HG03025 (cell line): ENCODE measurements at regions not wholly inside any gene's neighbourhood (a gene's known extent, or its start where the extent isn't known, plus 50 kb on each side); places are given as distances from the start of the nearest gene placed in this dataset.
"Not testable (repeated sequence)": the region's sequence is repeated elsewhere in the genome, so short reads cannot be mapped to it uniquely, and the experiment has no call there.

ENCODE experiments used
- ATAC-seq: cut with Tn5 transposase; IDR thresholded peaks from one replicate; pipeline ENCODE4 v1.9.1; 2021; ENCODE audit warnings: mild to moderate bottlenecking, moderate library complexity; ENCODE audit not compliant: unreplicated experiment, low FRiP score

DNA sequence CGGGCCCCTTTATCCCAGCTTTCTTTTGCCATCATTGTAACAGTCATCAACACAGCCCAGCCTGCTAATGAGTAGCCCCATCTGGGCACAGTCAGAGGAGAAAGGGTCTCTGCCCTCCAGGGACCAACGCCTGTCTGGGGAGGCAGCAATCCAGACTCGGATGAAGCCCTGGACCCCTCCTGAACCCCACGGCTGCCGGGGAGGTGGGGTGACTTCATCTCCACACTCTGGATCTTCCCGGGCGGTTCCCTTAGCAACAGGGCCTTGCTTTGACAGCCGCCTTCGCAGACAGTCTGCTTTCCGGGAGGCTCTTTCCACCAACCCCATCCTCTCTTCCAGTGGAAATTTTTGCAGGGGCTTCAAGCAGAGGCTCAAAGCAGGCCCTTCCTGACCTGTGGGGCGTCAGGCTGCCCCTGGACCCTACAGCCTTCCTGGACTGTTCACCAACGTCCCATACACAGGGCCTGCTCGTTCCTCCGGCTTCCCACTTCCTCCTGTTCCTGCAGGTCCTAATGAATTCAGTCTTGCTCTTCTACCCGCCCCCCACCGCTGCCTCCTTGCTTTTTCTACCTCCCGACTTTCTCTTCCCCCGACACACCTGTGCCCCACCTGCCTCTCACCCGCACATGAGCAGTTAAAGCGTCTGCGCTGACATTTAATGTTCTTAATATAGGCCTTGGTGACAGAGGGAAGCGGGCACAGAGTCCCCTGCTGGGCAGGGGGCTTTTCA, 161.7 kb upstream of the MVB12B start:
- ATAC-seq, result no peak

DNA sequence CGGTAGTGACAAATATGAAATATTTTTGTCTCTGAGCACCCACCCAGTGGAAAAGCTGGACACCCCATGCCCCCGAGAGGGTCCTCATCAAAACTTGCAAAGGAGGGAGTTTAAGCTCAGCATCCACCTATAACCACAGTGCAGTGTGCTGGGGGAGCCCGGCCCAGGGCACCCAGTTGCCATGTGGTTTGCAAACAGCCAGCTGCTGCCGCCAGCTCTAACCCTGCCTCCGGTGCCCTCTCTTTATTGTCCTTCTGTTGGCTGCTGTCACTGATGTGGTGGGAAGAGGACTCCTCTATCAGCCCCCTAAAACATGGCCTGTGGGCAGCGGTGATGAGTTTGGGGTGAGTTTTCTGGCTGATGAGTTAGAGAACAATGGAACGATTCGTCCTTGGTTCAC, 160.9 kb upstream of the MVB12B start:
- no peak for ATAC-seq

DNA sequence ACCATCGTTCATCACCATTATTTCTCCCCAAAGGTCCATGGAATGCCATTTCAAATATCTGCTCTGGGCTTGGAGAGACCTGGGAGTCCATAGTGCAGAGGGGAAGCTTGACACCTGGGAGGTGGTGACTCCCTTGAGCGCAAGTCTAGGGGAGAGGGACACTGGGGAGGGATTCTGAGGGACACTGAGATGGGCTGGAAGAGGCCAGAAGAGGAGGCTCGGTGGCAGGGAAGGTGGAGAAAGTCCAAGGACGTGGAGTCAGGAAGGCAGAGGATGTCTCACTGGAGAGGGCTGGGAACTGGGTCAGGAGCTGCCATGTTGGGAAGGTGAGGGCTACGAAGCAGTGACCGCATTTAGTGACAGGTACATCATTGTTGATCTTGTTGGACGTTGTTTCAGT, 160.3 kb upstream of the MVB12B start:
- no peak for ATAC-seq

DNA sequence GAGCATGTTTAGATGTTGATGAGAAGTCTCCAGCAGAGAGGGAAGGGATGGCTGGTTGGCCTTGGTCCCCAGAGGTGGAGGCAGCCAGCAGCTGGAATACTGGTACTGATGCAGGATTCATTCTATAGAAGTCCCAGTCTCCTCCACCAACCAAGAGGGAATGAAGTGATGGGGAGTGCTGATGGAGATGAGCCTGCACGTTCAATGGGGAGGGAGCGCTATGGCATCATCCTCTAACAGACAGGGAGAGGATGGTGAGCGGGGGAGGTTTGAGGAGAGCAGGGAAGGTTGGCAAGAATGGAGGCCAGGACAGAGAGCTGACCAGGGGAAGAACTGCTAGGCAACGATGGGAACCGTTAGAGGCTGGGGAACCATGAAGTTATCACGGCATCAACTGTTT, 159.8 kb upstream of the MVB12B start:
- no peak for ATAC-seq

DNA sequence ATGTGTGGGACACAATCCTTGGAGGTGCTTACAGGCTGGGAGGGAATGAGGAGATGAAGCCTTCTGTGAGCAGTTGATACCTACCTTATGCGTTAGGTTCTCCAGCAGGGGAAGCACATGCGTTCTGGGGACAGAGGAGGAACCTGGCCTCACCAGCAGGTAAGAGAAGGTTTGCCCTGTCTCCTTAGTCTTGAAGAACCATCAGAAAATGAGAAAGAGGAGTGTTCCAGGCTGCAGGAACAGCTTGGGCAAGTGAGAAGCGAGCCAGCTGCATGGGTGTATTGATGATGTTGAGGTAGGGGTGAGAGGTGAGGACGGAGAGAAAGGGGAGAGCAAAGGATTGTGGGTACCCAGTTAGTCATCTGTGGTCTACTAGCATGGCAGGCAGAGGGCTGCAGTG, 156.9 kb upstream of the MVB12B start:
- ATAC-seq, result no peak

DNA sequence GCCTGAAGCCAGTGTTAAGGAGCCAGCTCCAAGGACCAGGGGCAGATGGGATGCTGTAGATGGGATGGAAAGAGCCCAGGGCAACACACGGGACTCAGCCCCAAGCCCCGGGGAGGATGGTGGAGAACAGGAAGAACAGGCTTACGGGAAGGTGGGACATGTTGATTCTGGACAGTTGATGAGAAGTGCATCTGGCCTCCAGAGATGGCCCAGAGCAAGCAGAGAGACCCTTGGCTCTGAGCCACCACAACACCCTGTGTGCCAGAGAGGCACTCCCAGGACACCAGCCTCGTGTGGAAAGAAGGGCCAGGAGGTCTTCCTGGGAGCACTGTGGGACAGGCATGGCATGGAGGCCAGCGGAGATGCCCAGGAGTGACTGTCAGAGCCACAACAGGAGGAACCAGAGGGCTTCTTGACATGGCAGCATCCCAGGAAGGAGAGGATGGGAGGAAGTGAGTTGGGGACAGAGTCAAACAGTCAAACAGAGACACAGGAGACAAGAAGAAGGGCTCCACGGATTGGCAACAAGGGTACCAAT, 156.3 kb upstream of the MVB12B start:
- no peak for ATAC-seq

GRCh38 chr9:126171641-126172040, 155.0 kb upstream of the MVB12B start:
- no peak for ATAC-seq

GRCh38 chr9:126173401-126173800, 153.2 kb upstream of the MVB12B start:
- ATAC-seq, result no peak

GRCh38 chr9:126173929-126174328, 152.7 kb upstream of the MVB12B start:
- ATAC-seq, result no peak

DNA sequence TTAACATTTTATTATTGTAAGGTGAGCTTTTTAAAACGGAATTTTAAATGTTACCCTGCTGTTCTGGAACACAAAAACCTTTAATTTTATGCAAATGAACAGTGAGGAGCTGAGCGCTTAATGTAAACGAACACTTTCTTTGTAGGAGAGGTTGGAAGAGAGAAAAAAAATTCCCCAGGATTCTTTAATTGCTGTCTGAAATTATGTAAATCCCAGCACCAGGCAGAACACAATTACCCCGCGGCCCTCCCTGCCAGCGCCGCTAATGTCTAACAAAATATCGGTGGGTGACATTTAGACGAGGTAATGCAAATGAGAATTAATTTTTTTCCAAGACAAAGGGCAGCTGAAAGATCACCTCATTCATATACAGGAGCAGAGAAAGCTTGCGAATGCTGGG, 143.4 kb upstream of the MVB12B start:
- no peak for ATAC-seq

DNA sequence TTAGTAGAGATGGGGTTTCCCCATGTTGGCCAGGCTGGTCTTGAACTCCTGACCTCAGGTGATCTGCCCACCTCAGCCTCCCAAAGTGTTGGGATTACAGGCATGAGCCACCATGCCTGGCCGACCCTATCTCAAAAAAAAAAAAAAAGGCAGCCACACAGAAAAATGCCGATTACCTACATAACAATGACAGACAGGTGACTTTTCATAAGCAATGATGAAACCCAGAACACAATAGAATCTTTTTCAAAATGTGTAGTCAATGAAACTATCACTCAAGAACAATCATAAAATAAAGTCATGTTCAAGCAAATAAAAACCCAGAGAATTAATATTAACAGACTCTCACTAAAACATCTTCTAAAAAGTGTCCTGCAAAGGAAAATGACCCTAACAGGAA, 135.6 kb upstream of the MVB12B start:
- ATAC-seq, result not testable (repeated sequence)

DNA sequence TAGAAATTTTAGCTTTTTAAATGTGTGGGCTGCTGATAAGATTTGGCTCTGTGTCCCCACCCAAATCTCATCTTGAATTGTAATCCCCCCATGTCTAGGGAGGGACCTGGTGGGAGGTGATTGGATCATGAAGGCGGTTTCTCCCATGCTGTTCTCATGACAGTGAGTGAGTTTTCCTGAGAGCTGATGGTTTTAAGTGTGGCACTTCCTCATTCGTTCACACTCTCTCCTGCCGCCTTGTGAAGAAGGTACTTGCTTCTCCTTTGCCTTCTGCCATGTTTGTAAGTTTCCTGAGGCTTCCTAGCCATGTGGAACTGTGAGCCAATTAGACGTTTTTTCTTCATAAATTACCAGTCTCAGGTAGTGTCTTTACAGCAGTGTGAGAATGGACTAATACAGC, 127.8 kb upstream of the MVB12B start:
- no peak for ATAC-seq

DNA sequence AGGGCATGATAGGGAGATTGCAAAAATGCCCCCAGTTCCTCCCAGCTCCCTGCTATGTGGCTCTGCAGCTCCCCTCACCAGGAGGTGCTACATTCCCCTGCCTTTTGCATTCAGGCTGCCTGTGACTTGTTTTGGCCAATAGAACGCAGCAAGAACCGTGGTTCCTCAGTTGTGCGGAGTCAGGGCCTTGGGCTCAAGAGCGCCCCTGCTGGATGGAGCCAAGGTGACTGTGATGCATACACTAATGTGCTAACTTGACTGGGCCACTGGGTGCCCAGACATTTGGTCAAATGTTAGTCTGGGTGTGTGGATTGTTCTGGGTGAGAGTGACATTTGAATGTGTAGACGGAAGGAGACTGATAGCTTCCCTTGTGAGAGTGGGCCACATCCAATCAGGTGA, 123.3 kb upstream of the MVB12B start:
- no peak for ATAC-seq

DNA sequence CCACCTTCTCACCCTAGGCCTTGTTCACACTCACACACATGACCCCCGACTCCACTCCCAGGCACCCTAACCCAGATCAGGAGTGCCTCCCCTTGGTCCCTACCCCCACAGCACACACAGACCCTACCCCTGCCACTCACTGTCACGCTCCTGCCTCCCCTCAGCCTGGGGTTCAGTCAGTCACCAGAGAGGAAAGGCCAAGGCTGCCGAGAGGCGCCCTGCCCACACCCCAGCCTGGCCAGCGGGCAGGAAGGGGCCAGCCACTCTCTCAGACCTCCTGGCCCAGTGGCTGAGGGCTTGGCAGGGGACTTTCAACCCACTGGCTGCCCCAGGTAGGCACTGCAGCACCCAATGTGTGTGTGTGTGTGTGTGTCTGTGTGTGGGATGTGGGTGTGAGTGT, 122.4 kb upstream of the MVB12B start:
- no peak for ATAC-seq

GRCh38 chr9:126204708-126205225, 121.9 kb upstream of the MVB12B start:
- no peak for ATAC-seq

GRCh38 chr9:126205265-126205664, 121.4 kb upstream of the MVB12B start:
- ATAC-seq, result no peak

- ATAC-seq, result no peak
These were observed 120.7 kb upstream of the MVB12B start for GRCh38 chr9:126205845-126206498.

DNA sequence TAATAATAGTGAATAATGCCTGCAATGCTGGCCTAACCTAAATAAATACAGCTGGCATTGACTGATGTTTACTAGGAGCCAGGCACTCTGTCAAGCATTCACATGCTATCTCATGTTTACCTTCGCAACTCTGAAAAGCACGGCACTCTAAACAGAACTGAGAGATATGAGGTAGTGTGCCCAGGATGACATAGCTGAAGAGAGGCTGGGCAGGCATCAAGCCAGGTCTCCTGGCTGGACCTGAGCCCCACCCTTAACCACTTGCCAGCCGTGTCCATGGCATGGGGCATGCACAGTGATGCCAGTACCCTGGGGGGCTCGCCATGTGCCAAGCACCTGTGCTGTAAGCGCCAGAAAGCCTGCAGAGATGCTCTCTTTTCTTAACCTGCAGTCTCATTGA, 119.4 kb upstream of the MVB12B start:
- no peak for ATAC-seq

DNA sequence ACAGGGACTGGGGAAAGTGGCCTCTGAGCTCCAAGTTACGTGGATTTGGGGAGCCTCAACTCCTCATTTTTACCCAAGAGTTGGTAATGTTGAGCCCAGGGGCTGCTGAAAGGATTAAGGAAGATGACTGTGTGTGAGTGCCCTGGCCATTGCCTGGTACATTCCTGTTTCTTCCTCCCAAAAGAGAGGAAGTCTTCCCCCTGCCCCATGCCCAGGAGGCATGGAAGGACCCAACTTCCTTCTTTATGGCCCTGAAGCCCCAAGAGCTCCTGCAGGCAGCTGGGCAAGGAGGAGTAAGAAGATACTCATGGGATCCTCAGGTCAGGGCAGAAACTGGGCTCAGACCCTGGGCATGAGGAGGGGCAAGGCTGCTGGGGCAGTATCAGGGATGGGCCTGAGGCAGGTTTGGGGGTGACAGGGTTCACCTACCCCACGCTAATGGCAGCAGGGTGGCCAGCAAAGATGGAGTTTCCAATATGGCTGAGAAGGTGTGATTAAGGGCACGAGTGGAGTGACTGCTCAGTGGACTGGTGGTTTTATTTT, 118.3 kb upstream of the MVB12B start:
- no peak for ATAC-seq

- ATAC-seq, result no peak
These were observed 115.1 kb upstream of the MVB12B start for GRCh38 chr9:126211441-126212074.

GRCh38 chr9:126215486-126215885, 111.1 kb upstream of the MVB12B start:
- ATAC-seq, result no peak
